Smooth muscle cell (in vitro differentiated cells): ENCODE measurements at regions not wholly inside any gene's neighbourhood (a gene's known extent, or its start where the extent isn't known, plus 50 kb on each side); places are given as distances from the start of the nearest gene placed in this dataset.
A peak's percentile ranks its signal among the peaks of the same experiment; 100 is the strongest.

Experiments used
- DNase-seq: peaks from one replicate; lab custom pipeline; 2025; ENCODE audit not compliant: unreplicated experiment; lab: John Stamatoyannopoulos, UW
- H2AFZ ChIP-seq: fragments of 200-600 bp; sonication (generic); 2 replicates; pipeline ENCODE4 v1.6.0; 2016; ENCODE audit warnings: antibody characterized with exemption, low read depth, mild to moderate bottlenecking
- H3F3A ChIP-seq: fragments of 200-600 bp; sonication (generic); 2 replicates; pipeline ENCODE4 v1.6.0; 2017; ENCODE audit warnings: antibody characterized with exemption, low read depth
- H3K27ac ChIP-seq: fragments of 200-600 bp; sonication (generic); 2 replicates; pipeline ENCODE4 v1.5.1; 2016; ENCODE audit warnings: low read depth, mild to moderate bottlenecking
- H3K27me3 ChIP-seq: fragments of 200-600 bp; sonication (generic); 2 replicates; pipeline ENCODE4 v1.6.1; 2016; ENCODE audit warnings: low read depth, mild to moderate bottlenecking
- H3K36me3 ChIP-seq: fragments of 200-600 bp; sonication (generic); 2 replicates; pipeline ENCODE4 v1.5.1; 2016; ENCODE audit warnings: low read depth
- H3K4me1 ChIP-seq: fragments of 200-600 bp; sonication (generic); 2 replicates; pipeline ENCODE4 v1.5.1; 2016; ENCODE audit warnings: low read depth
- H3K4me2 ChIP-seq: fragments of 200-600 bp; sonication (generic); 2 replicates; pipeline ENCODE4 v1.6.0; 2016; ENCODE audit warnings: mild to moderate bottlenecking
- H3K4me3 ChIP-seq: fragments of 200-600 bp; sonication (generic); 2 replicates; pipeline ENCODE4 v1.5.1; 2016; ENCODE audit warnings: mild to moderate bottlenecking
- H3K79me2 ChIP-seq: fragments of 200-600 bp; sonication (generic); 2 replicates; pipeline ENCODE4 v1.6.0; 2016; ENCODE audit warnings: low read depth, mild to moderate bottlenecking
- H3K9ac ChIP-seq: fragments of 200-600 bp; sonication (generic); 2 replicates; pipeline ENCODE4 v1.6.0; 2016; ENCODE audit warnings: low read depth
- H3K9me3 ChIP-seq: fragments of 200-600 bp; sonication (generic); replicated peaks from 2 replicates; pipeline ENCODE4 v1.5.1; 2016; ENCODE audit warnings: low read depth
- H4K20me1 ChIP-seq: fragments of 200-600 bp; sonication (generic); 2 replicates; pipeline ENCODE4 v1.6.0; 2016; ENCODE audit warnings: low read depth
- CTCF ChIP-seq: fragments of 200-600 bp; sonication (generic); IDR thresholded peaks from 2 replicates; pipeline ENCODE4 v1.5.1; 2017; ENCODE audit warnings: borderline replicate concordance, mild to moderate bottlenecking, antibody characterized with exemption; ENCODE audit not compliant: insufficient read depth, poor library complexity, severe bottlenecking
- WGBS: methylation state at CpG from one replicate; pipeline ENCODE4 v1.1.7; 2016; ENCODE audit warnings: low lambda C conversion rate; 5-methylcytosine and 5-hydroxymethylcytosine counted together

- Histone ChIP-seq H3K27me3 (no peaks in the 10 kb centered on the region), H3K9ac (no peak overlapping the region), H2AFZ (peak overlapping the region; percentile 31), H3K9me3 (no peaks in the 10 kb centered on the region), H3K4me1 (no peaks in the 10 kb centered on the region), H3K27ac (no peak overlapping the region), H4K20me1 (no peaks in the 10 kb centered on the region), H3K4me2 (no peak overlapping the region), H3F3A (no peaks in the 10 kb centered on the region), H3K36me3 (no peaks in the 10 kb centered on the region), H3K4me3 (no peak overlapping the region), H3K79me2 (no peaks in the 10 kb centered on the region)
- no peak for TF ChIP-seq CTCF
- 79% methylated on average over 3 of the region's 3 CpGs for WGBS
- no peak for DNase-seq
Observed at GRCh38 chr12:41122894-41123293, 65.2 kb upstream of the PDZRN4 start.

- WGBS: 88% methylated on average over 1 of the region's 1 CpG
- no peaks in the 10 kb centered on the region for H3F3A ChIP-seq
- TF ChIP-seq CTCF: no peak
Observed at GRCh38 chr12:41123871-41124270, 64.2 kb upstream of the PDZRN4 start.

More at GRCh38 chr12:41123871-41124270, 64.2 kb upstream of the PDZRN4 start:
- no peaks in the 10 kb centered on the region for H3K36me3 ChIP-seq
- no peaks in the 10 kb centered on the region for H3K4me1 ChIP-seq
- no peak overlapping the region for H3K4me3 ChIP-seq
- H3K4me2 ChIP-seq: no peak overlapping the region
- no peak overlapping the region for H3K9ac ChIP-seq
- H3K79me2 ChIP-seq: no peaks in the 10 kb centered on the region
- H3K27me3 ChIP-seq: peaks cover 2% of the 10 kb centered on the region
- no peak for DNase-seq
- H4K20me1 ChIP-seq: no peaks in the 10 kb centered on the region
- no peaks in the 10 kb centered on the region for H3K9me3 ChIP-seq
- H3K27ac ChIP-seq: no peak overlapping the region
- H2AFZ ChIP-seq: no peak overlapping the region
